DOHH2 (cell line): ENCODE measurements at regions not wholly inside any gene's neighbourhood (a gene's known extent, or its start where the extent isn't known, plus 50 kb on each side); places are given as distances from the start of the nearest gene placed in this dataset.

Experiments
- CTCF ChIP-seq: fragments of 200-600 bp; sonication (generic); IDR thresholded peaks from one replicate; pipeline ENCODE4 v1.5.1; 2014; ENCODE audit warnings: antibody characterized with exemption, mild to moderate bottlenecking, low read depth, low read length; ENCODE audit not compliant: poor library complexity, severe bottlenecking
- EZH2phosphoT487 ChIP-seq: fragments of 200-600 bp; sonication (generic); IDR thresholded peaks from 2 replicates; pipeline ENCODE4 v1.6.1; 2017; ENCODE audit warnings: borderline replicate concordance, mild to moderate bottlenecking, antibody characterized with exemption, low read length, moderate library complexity, mixed read lengths

- TF ChIP-seq CTCF (no peak), EZH2phosphoT487 (no peak)
These were observed 331.5 kb upstream of the ZNF462 start for GRCh38 chr9:106531491-106531890.
